T-cell (primary cell): ENCODE measurements at regions not wholly inside any gene's neighbourhood (a gene's known extent, or its start where the extent isn't known, plus 50 kb on each side); places are given as distances from the start of the nearest gene placed in this dataset.

ENCODE experiments used
- ATAC-seq, 4 experiments: fragments of 200-7000 bp in 3 of 4; fragments of 150-1000 bp in 1 of 4; cut with Tn5 transposase; replicated peaks in 1 of 4; 1 replicate in 3 of 4; 2 replicates in 1 of 4; pipeline ENCODE4 v1.10.0; 2021; ENCODE audit warnings: moderate library complexity in 3 of 4, mild to moderate bottlenecking in 2 of 4, moderate number of reproducible peaks in 1 of 4
- CTCF ChIA-PET, 2 donors: fragments of 300-600 bp; sonication (Branson Sonifier 250); formaldehyde crosslinking; loops; one replicate each; lab custom pipeline; 2022; ENCODE audit warnings: antibody characterized with exemption in 2 of 2; lab: Charles Lee
- POLR2A ChIA-PET, 2 donors: fragments of 300-600 bp; sonication (Branson Sonifier 250); formaldehyde crosslinking; loops; one replicate each; lab custom pipeline; 2022; ENCODE audit warnings: antibody characterized with exemption in 2 of 2; lab: Charles Lee
- DNase-seq, 35 experiments: peaks; one replicate each; pipeline versions ENCODE4 v3.0.0 to v3.0.0-alpha.2; 2013 to 2023
- H3K27ac ChIP-seq: one replicate; pipeline ENCODE4 v1.5.1; 2013; ENCODE audit warnings: low read length
- H3K27me3 ChIP-seq, 2 experiments: replicated peaks in 1 of 2; 1 replicate in 1 of 2; 2 replicates in 1 of 2; pipeline versions ENCODE4 v1.6.1 to v1.7.0; 2013; ENCODE audit warnings: low read length in 1 of 2, mixed read lengths in 1 of 2; ENCODE audit not compliant: control insufficient read depth in 2 of 2, insufficient read depth in 2 of 2; ENCODE audit errors: extremely low read depth in 1 of 2
- H3K36me3 ChIP-seq, 2 donors: 1 replicate in 1 of 2; 2 replicates in 1 of 2; pipeline versions ENCODE4 v1.6.1 to v1.7.0; 2013; ENCODE audit warnings: low read length in 1 of 2; ENCODE audit not compliant: control insufficient read depth in 2 of 2, insufficient read depth in 1 of 2; ENCODE audit errors: extremely low read depth in 1 of 2
- H3K4me1 ChIP-seq, 2 experiments: 1 replicate in 1 of 2; 2 replicates in 1 of 2; pipeline versions ENCODE4 v1.6.1 to v1.7.0; 2013; ENCODE audit warnings: low read length in 2 of 2, mixed read lengths in 1 of 2; ENCODE audit not compliant: insufficient read depth in 2 of 2, control insufficient read depth in 1 of 2; ENCODE audit errors: extremely low read depth in 1 of 2
- H3K4me3 ChIP-seq, 2 donors: 1 replicate in 1 of 2; 2 replicates in 1 of 2; pipeline versions ENCODE4 v1.5.1 to v1.7.0; 2013; ENCODE audit warnings: mild to moderate bottlenecking in 2 of 2, low read length in 1 of 2, moderate library complexity in 1 of 2; ENCODE audit not compliant: control insufficient read depth in 1 of 2; ENCODE audit errors: extremely low read depth in 1 of 2
- H3K9me3 ChIP-seq: 2 replicates; pipeline ENCODE4 v1.7.0; 2013
- H3K27ac Mint-ChIP-seq, 2 donors: one replicate each; pipeline ENCODE4 v1.8.0; 2020 to 2021; ENCODE audit warnings: mild to moderate bottlenecking in 2 of 2, mixed read lengths in 2 of 2
- H3K27me3 Mint-ChIP-seq, 2 donors: one replicate each; pipeline ENCODE4 v1.8.0; 2021 to 2022; ENCODE audit warnings: mixed read lengths in 2 of 2
- H3K36me3 Mint-ChIP-seq: one replicate; pipeline ENCODE4 v1.8.0; 2021; ENCODE audit warnings: mixed read lengths
- H3K4me1 Mint-ChIP-seq, 3 donors: one replicate each; pipeline ENCODE4 v1.8.0; 2020 to 2022; ENCODE audit warnings: mixed read lengths in 3 of 3, mild to moderate bottlenecking in 1 of 3
- H3K4me3 Mint-ChIP-seq, 3 donors: one replicate each; pipeline ENCODE4 v1.8.0; 2020 to 2022; ENCODE audit warnings: mild to moderate bottlenecking in 3 of 3, mixed read lengths in 3 of 3, moderate library complexity in 3 of 3
- H3K9me3 Mint-ChIP-seq, 3 donors: one replicate each; pipeline ENCODE4 v1.8.0; 2020 to 2022; ENCODE audit warnings: mixed read lengths in 3 of 3
- WGBS: methylation state at CpG from one replicate; pipeline ENCODE4 v1.1.5; 2013; ENCODE audit warnings: missing lambda C conversion rate; ENCODE audit not compliant: insufficient coverage; 5-methylcytosine and 5-hydroxymethylcytosine counted together

GRCh38 chr4:144347121-144347520 is 206.6 kb upstream of the GYPA start:
- no peaks in the 10 kb centered on the region for H3K9me3 Mint-ChIP-seq
- no peaks in the 10 kb centered on the region for H3K27me3 Mint-ChIP-seq
- Histone ChIP-seq H3K36me3 (no peaks in the 10 kb centered on the region), H3K27me3 (no peaks in the 10 kb centered on the region), H3K4me1 (no peaks in the 10 kb centered on the region), H3K4me3 (no peak overlapping the region), H3K27ac (no peak overlapping the region), H3K9me3 (no peaks in the 10 kb centered on the region)
- ChIA-PET CTCF (no interaction called here), POLR2A (no interaction called here)
- ATAC-seq (no peak), DNase-seq (no peak)
- no peaks in the 10 kb centered on the region for H3K36me3 Mint-ChIP-seq
- H3K4me1 Mint-ChIP-seq, result no peaks in the 10 kb centered on the region
- H3K4me3 Mint-ChIP-seq, result no peak overlapping the region
- no peak overlapping the region for H3K27ac Mint-ChIP-seq
- 86% methylated on average over 1 of the region's 4 CpGs for WGBS

DNA sequence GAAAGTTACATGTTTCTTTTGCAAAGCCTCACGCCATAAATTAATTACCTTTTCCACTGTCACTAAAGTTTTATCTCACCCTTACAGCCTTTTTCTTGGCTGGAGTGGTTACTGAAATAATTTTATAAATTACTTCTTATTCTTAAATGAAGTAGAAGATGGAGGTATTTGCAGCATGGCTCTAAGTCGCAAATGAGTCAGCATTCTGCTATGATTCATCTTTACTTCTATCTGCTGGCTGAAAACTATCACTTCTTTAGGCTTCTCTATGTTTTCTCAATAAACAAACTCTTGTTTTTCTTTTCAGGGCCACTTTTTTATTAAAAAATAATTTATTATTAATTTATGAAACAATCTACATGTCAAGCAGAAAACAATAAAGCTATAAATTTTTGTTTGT is 210.2 kb upstream of the GYPA start:
- Histone ChIP-seq H3K4me3 (no peak overlapping the region), H3K9me3 (no peaks in the 10 kb centered on the region), H3K36me3 (no peaks in the 10 kb centered on the region), H3K27ac (no peak overlapping the region), H3K4me1 (no peaks in the 10 kb centered on the region), H3K27me3 (no peaks in the 10 kb centered on the region)
- no CpG with 5 or more reads among the region's 2 CpGs for WGBS
- no peak overlapping the region for H3K4me3 Mint-ChIP-seq
- peaks cover 4 to 11% of the 10 kb centered on the region in 2 donors for H3K27me3 Mint-ChIP-seq
- no peaks in the 10 kb centered on the region for H3K36me3 Mint-ChIP-seq
- H3K9me3 Mint-ChIP-seq, result no peaks in the 10 kb centered on the region
- no peak for DNase-seq
- H3K4me1 Mint-ChIP-seq, result no peaks in the 10 kb centered on the region
- ChIA-PET POLR2A (no interaction called here), CTCF (no interaction called here)
- H3K27ac Mint-ChIP-seq, result no peak overlapping the region
- no peak for ATAC-seq

- Histone ChIP-seq H3K4me3 (no peak overlapping the region), H3K36me3 (no peaks in the 10 kb centered on the region), H3K9me3 (no peaks in the 10 kb centered on the region), H3K4me1 (no peaks in the 10 kb centered on the region), H3K27ac (no peak overlapping the region), H3K27me3 (no peaks in the 10 kb centered on the region)
- ChIA-PET POLR2A (no interaction called here), CTCF (no interaction called here)
- no peak overlapping the region for H3K4me3 Mint-ChIP-seq
- H3K27ac Mint-ChIP-seq, result no peak overlapping the region
- H3K4me1 Mint-ChIP-seq, result no peaks in the 10 kb centered on the region
- ATAC-seq (no peak), DNase-seq (no peak)
- peaks cover 8 to 15% of the 10 kb centered on the region in 2 donors for H3K27me3 Mint-ChIP-seq
- no peaks in the 10 kb centered on the region for H3K9me3 Mint-ChIP-seq
- H3K36me3 Mint-ChIP-seq, result no peaks in the 10 kb centered on the region
- WGBS, result no CpG with 5 or more reads among the region's 3 CpGs
Measured at GRCh38 chr4:144351306-144351705, 210.8 kb upstream of the GYPA start.

- Histone ChIP-seq H3K27me3 (no peaks in the 10 kb centered on the region), H3K36me3 (no peaks in the 10 kb centered on the region), H3K9me3 (no peaks in the 10 kb centered on the region), H3K4me3 (no peak overlapping the region), H3K27ac (no peak overlapping the region), H3K4me1 (no peaks in the 10 kb centered on the region)
- no peaks in the 10 kb centered on the region for H3K36me3 Mint-ChIP-seq
- H3K27ac Mint-ChIP-seq, result no peak overlapping the region
- DNase-seq, result no peak
- peaks cover 8 to 15% of the 10 kb centered on the region in 2 donors for H3K27me3 Mint-ChIP-seq
- POLR2A ChIA-PET, result no interaction called here
- ATAC-seq, result no peak
- CTCF ChIA-PET, result no interaction called here
- H3K4me3 Mint-ChIP-seq, result no peak overlapping the region
- WGBS, result 71% methylated on average over 2 of the region's 5 CpGs
- H3K4me1 Mint-ChIP-seq, result no peaks in the 10 kb centered on the region
- no peaks in the 10 kb centered on the region for H3K9me3 Mint-ChIP-seq
Measured at GRCh38 chr4:144353292-144353691, 212.8 kb upstream of the GYPA start.

- Histone ChIP-seq H3K27me3 (no peaks in the 10 kb centered on the region), H3K4me1 (no peaks in the 10 kb centered on the region), H3K4me3 (no peak overlapping the region), H3K9me3 (no peaks in the 10 kb centered on the region), H3K27ac (no peak overlapping the region), H3K36me3 (no peaks in the 10 kb centered on the region)
- DNase-seq, result no peak
- Mint-ChIP-seq H3K27ac (no peak overlapping the region), H3K27me3 (peaks cover 8 to 15% of the 10 kb centered on the region in 2 donors), H3K4me3 (no peak overlapping the region), H3K36me3 (no peaks in the 10 kb centered on the region), H3K4me1 (no peaks in the 10 kb centered on the region), H3K9me3 (no peaks in the 10 kb centered on the region)
- ChIA-PET POLR2A (no interaction called here), CTCF (interaction anchor here in 1 of 2 donors (0.6 kb wide), 1 partner anchor 1661 kb away, joined by 3 read pairs; no protein-coding TSS in a partner anchor)
- 10% methylated on average over 3 of the region's 10 CpGs for WGBS
- no peak for ATAC-seq
Measured at GRCh38 chr4:144355811-144356757, 215.6 kb upstream of the GYPA start.

GRCh38 chr4:144356941-144357381 is 216.4 kb upstream of the GYPA start:
- H3K9me3 ChIP-seq, result no peaks in the 10 kb centered on the region
- Mint-ChIP-seq H3K36me3 (no peaks in the 10 kb centered on the region), H3K4me3 (no peak overlapping the region), H3K4me1 (no peaks in the 10 kb centered on the region), H3K27ac (no peak overlapping the region), H3K27me3 (peaks cover 8 to 15% of the 10 kb centered on the region in 2 donors), H3K9me3 (no peaks in the 10 kb centered on the region)
- POLR2A ChIA-PET, result no interaction called here
- CTCF ChIA-PET, result no interaction called here
- H3K36me3 ChIP-seq, result no peaks in the 10 kb centered on the region
- no peak overlapping the region for H3K27ac ChIP-seq
- H3K27me3 ChIP-seq, result no peaks in the 10 kb centered on the region
- no peak overlapping the region for H3K4me3 ChIP-seq
- no peaks in the 10 kb centered on the region for H3K4me1 ChIP-seq
- 90% methylated on average over 2 of the region's 9 CpGs for WGBS
- DNase-seq (no peak), ATAC-seq (no peak)
